ENCODE measurements at regions not wholly inside any gene's neighbourhood (a gene's known extent, or its start where the extent isn't known, plus 50 kb on each side); places are given as distances from the start of the nearest gene placed in this dataset.

GRCh38 chr11:56932572-56933220 is 56.0 kb upstream of the OR5AK2 start:
- DNase-seq (ENCODE audit: low read depth): no peak

- no peak for DNase-seq (ENCODE audit: low read depth)
These were observed 65.6 kb upstream of the OR5AK2 start for GRCh38 chr11:56923116-56923515.

DNA sequence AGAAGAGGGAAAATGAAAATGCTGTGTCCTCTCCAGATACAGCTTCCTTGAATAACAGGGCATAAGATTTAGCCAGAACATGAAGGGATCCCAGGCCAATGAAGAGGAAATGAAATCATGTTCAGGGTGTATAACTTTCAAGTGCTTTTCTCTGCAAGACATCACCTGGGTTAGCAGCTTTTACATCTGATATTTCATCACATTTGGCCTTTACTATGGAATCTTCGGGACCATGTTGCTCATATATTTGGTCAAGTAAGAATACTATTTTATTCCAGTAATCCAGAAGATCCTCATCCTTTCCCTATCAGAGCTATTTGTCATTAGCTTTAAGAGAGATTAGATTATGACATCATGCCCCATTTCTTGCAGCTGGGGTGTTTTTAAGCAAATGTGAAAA is 66.3 kb upstream of the OR5AK2 start:
- no peak for DNase-seq (ENCODE audit: low read depth)

- DNase-seq (ENCODE audit: low read depth): no peak
These were observed 70.9 kb upstream of the OR5AK2 start for GRCh38 chr11:56917708-56918400.

DNA sequence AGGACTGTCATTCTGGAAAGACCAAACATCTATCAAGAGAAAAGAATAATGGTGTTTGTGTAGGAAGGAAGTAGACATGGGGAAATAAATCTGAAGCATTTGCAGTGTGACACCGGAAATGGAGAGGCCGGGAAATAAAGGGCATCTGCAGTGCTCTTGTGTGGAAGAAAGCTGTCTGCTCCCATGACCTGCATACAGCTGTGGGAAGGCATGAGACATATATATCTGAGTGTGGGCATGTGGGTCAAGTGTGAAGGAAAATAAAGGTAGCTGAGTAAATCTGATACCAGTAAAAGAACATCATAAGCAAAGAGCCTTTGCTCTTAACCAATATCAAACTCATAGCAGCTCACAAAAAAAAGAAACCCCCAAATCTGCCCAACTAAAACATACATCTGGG is 72.1 kb upstream of the OR5AK2 start:
- no peak for DNase-seq (ENCODE audit: low read depth)

DNA sequence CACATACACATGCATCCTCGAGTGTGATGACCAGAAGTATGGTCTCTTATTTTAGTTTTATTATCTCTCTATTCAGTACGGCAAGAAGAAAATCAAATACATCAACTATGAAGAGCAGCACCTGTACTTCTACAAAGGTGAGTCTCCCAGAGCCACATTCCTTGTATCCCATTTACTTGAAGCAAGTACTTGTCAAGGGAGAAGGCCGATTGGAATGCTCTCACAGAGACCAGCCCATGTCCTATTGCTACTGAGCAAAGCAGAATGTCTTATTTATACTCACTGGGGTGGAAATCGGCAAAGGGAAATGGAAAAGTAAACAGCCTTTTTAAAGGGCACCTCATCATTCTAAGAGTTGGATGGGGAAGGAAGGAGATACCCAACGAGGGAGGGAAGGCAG is 72.6 kb upstream of the OR5AK2 start:
- no peak for DNase-seq (ENCODE audit: low read depth)

- no peak for DNase-seq (ENCODE audit: low read depth)
These were observed 77.4 kb upstream of the OR5AK2 start for GRCh38 chr11:56911312-56911711.

- DNase-seq (ENCODE audit: low read depth): no peak
These were observed 77.9 kb upstream of the OR5AK2 start for GRCh38 chr11:56910785-56911184.

DNA sequence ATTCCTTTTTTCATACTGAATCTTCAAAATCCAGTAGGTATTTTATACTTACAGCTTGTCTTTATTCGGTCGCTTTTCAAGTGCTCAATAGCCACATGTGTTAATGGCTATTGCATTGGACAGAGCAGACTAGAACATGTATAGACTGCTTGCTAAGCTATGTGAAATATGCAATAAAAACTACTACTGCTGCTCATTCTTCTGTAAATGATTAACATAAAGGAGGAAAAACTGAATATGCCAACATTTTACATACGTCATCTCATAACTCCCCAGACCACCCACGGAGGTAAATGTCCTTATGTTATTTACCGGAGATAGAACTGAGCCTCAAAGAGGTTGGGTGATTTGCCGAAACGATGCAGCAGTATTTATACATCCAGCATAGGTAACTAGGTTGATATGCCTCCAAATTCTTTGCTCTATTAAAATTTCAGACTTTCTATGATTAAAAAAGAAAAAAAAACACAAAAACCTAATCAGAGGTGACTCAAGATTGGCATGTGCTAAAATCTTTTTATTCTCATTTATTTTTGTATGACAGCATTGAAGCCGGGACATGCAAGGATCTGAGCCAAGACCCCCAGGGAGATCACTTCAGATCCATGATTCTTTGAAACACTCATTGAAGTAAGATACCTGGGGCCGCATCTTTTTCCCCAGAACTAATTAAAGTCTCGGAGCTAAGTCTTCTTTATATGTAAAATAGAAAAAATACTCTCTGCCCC is 78.5 kb upstream of the OR5AK2 start:
- DNase-seq (ENCODE audit: low read depth): no peak

DNA sequence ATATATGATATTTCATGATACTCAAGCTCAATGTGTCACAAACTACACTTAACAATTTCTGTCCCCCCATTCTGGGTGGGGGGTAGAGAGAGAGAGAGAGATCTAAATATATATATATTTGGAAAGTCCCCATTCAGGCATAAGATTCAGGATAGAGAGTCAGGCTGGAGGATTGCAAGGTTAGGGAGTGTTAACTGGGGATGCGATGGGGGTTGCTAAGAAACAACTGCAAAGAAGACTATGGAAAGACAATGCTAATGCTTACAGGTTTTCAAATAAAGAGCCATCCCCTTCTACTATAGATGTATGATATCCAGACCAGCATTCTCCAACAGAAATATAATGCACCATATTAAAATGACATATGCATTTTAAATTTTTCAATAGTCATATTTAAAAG is 79.2 kb upstream of the OR5AK2 start:
- no peak for DNase-seq (ENCODE audit: low read depth)

GRCh38 chr11:56909080-56909479 is 79.6 kb upstream of the OR5AK2 start:
- no peak for DNase-seq (ENCODE audit: low read depth)

DNA sequence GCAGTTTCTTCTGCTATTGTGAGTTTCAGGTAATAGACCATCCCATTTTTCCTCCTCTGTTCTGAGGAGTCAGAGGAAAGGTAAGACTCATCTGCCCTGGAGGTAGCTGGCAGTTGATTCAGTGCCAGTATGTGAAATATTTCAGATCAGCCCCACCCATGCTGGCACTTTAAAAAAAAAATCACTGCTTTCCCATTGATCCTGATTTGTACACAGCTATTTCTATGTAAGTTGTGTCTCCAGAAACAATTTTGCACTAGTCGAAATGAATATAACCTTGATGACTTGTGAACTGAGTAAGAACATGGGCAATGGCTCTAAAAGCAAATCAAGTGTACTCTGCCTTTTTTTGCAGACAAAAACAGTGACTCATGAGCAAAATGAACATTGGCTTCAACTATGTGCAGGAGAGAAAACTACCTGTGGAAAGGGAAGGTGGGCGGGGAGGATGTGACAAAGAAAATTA is 82.0 kb upstream of the OR5AK2 start:
- DNase-seq (ENCODE audit: low read depth): no peak

GRCh38 chr11:56905936-56906335 is 82.8 kb upstream of the OR5AK2 start:
- no peak for DNase-seq (ENCODE audit: low read depth)

GRCh38 chr11:56905442-56905841 is 83.3 kb upstream of the OR5AK2 start:
- no peak for DNase-seq (ENCODE audit: low read depth)

GRCh38 chr11:56898856-56899255 is 89.9 kb upstream of the OR5AK2 start:
- DNase-seq (ENCODE audit: low read depth): no peak

DNA sequence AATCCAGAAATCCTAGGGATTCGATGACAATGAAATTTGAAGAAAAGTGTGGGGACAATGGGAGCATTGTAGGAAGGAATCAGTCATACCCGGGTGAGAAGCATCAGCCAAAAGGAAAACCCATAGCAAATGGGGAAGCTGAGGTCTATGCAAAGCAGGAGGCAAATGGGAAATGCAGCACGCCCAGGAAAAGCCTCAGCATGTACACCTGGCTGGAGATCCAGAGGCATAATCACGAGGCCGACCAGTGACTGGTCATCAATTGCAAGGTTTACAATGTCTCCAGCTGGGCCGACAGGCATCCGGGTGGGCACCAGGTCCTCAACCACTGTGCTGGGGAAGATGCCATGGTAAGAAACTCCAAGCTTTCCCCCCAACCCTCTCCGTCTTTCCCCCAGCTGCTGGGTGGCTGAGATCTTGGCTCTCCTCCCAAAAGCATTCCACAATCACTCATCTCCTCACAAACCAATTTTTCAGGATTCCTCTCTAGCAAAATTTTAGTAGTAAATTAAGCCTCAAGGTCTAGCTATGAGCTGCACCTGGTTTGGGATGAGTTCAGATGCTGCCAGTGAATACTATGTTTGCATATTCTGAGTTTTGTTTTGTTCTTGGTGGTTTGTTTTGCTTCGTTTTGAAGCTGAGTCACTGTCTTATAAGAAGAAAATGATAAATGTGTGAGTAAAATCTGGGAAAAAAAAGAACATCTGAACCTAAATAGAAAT is 98.0 kb upstream of the OR5AK2 start:
- no peak for DNase-seq (ENCODE audit: low read depth)

GRCh38 chr11:56889986-56890385 is 98.7 kb upstream of the OR5AK2 start:
- no peak for DNase-seq (ENCODE audit: low read depth)

DNA sequence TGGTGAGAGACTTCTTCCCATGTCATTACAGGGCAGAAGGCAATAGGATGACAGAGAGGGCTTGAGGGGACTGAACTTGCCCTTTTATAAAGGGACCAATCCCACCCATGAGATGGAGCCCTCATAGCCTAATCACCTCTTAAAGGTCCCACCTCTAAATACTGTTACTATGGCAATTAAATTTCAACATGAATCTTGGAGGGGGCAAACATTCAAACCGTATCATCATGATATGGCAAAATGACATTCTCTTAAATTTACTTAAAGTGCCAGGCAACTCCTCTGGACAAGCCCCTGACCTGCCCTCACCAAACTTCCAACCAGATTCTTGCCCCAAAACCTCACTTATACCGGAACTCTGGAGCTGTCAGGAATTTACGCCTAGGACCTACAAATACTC is 100.8 kb upstream of the OR5AK2 start:
- DNase-seq (ENCODE audit: low read depth): no peak

GRCh38 chr11:56886455-56886854 is 102.3 kb upstream of the OR5AK2 start:
- DNase-seq (ENCODE audit: low read depth): no peak

DNA sequence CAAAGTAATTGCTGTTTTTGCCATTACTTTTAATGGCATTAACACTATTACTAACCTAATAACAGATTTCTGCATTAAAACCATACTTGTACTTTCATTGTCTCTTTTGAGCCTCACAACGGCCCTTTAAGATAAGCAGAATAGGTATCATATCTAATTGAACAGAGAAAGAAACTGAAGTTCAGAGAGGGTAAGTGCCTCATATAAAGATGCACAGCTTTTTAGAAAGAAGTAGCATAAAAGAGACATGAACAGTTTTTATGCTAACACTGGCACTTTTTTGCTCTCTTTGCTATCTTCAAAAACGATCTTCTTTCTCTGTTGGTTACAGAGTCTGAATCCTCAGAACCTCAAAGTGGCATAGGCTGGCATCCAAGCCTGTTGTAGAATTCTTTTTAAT is 102.9 kb upstream of the OR5AK2 start:
- no peak for DNase-seq (ENCODE audit: low read depth)

DNA sequence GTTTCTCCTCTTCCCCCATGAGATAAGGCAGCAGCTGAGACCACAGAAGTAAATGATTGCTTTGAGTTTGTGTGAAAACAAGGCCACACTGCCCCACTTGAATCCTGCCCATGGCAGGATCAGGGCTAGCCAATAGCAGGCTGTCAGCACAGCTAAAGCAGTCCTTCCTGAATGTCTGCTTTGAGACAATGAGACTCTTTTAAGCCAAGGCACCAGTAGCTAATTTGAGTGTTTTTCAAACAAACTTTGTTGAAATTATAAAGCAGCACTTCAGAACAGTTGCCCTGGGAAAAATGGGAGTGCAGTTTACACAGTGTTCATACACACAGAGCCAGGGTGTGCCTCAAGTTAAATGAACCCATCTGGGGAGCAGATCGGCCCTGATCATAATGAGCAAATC is 103.5 kb upstream of the OR5AK2 start:
- DNase-seq (ENCODE audit: low read depth): no peak

- no peak for DNase-seq (ENCODE audit: low read depth)
These were observed 105.2 kb upstream of the OR5AK2 start for GRCh38 chr11:56883371-56883987.

Data from activated T-cell treated with anti-CD3 and anti-CD28 coated beads for 48 hours (primary cell).